HL-60 (cell line): ENCODE measurements at regions not wholly inside any gene's neighbourhood (a gene's known extent, or its start where the extent isn't known, plus 50 kb on each side); places are given as distances from the start of the nearest gene placed in this dataset.

Source experiments
- CTCF ChIP-seq: IDR thresholded peaks from one replicate; pipeline ENCODE4 v1.5.1; 2011; ENCODE audit warnings: low read length, control low read depth, inconsistent platforms; ENCODE audit not compliant: insufficient read depth
- GABPA ChIP-seq: IDR thresholded peaks from 2 replicates; pipeline ENCODE4 v1.6.1; 2012; ENCODE audit warnings: low read depth
- POLR2AphosphoS5 ChIP-seq: IDR thresholded peaks from 2 replicates; pipeline ENCODE4 v1.6.1; 2012; ENCODE audit warnings: low read depth
- SPI1 ChIP-seq: IDR thresholded peaks from 2 replicates; pipeline ENCODE4 v1.6.1; 2012; ENCODE audit warnings: low read depth, mild to moderate bottlenecking, borderline replicate concordance
- TF ChIP-seq, protein P1 (sequence below): IDR thresholded peaks from 2 replicates; pipeline ENCODE4 v1.6.1; 2012; ENCODE audit warnings: low read depth; ENCODE audit not compliant: insufficient replicate concordance

- TF ChIP-seq GABPA (no peak), CTCF (peak; percentile 91), POLR2AphosphoS5 (no peak), SPI1 (no peak)
- TF ChIP-seq, protein P1, sequence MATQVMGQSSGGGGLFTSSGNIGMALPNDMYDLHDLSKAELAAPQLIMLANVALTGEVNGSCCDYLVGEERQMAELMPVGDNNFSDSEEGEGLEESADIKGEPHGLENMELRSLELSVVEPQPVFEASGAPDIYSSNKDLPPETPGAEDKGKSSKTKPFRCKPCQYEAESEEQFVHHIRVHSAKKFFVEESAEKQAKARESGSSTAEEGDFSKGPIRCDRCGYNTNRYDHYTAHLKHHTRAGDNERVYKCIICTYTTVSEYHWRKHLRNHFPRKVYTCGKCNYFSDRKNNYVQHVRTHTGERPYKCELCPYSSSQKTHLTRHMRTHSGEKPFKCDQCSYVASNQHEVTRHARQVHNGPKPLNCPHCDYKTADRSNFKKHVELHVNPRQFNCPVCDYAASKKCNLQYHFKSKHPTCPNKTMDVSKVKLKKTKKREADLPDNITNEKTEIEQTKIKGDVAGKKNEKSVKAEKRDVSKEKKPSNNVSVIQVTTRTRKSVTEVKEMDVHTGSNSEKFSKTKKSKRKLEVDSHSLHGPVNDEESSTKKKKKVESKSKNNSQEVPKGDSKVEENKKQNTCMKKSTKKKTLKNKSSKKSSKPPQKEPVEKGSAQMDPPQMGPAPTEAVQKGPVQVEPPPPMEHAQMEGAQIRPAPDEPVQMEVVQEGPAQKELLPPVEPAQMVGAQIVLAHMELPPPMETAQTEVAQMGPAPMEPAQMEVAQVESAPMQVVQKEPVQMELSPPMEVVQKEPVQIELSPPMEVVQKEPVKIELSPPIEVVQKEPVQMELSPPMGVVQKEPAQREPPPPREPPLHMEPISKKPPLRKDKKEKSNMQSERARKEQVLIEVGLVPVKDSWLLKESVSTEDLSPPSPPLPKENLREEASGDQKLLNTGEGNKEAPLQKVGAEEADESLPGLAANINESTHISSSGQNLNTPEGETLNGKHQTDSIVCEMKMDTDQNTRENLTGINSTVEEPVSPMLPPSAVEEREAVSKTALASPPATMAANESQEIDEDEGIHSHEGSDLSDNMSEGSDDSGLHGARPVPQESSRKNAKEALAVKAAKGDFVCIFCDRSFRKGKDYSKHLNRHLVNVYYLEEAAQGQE, result no peak
Observed at GRCh38 chr18:25832001-25832604, 258.3 kb downstream of the SS18 start.
